ENCODE measurements at regions not wholly inside any gene's neighbourhood (a gene's known extent, or its start where the extent isn't known, plus 50 kb on each side); places are given as distances from the start of the nearest gene placed in this dataset.

DNA sequence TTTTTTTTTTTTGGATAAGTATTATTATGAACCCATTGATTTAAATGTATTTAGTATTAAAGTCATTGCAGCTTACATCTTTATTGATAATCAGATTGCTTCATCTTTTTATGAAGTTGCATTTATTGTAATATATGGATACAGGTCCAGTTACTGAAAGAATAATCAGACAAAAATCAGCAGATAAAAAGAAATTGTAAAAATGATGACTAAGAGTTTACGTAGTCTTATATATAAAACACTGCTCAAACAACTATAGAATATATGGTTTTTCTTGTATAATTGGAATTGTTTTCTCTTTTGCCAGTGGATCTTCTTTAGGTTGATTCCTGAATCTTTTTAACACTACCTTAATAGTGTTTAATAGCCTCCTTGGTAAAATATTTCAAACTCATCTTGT lies 378.3 kb downstream of the DUSP6 start:
- no peak for DNase-seq
- Mint-ChIP-seq H3K36me3 (ENCODE audit: low read depth) (no peaks in the 10 kb centered on the region), H3K9me3 (no peaks in the 10 kb centered on the region), H3K27ac (no peak overlapping the region), H3K4me1 (no peaks in the 10 kb centered on the region), H3K4me3 (no peak overlapping the region), H3K27me3 (ENCODE audit: insufficient read depth) (no peaks in the 10 kb centered on the region)
- WGBS, 2 experiments (ENCODE audit: insufficient coverage in 1 of 2, insufficient read length in 1 of 2), result no CpG with 5 or more reads among the region's 1 CpG
- no peak overlapping the region for H3K27ac ChIP-seq (ENCODE audit: low read depth, low read length)
- H3K36me3 ChIP-seq (ENCODE audit: control insufficient read depth, insufficient read depth, low read length), result no peaks in the 10 kb centered on the region
- H3K4me1 ChIP-seq (ENCODE audit: control insufficient read depth, insufficient read depth, low read length), result no peaks in the 10 kb centered on the region
- no peaks in the 10 kb centered on the region for H3K27me3 ChIP-seq (ENCODE audit: control insufficient read depth, insufficient read depth, low read length, poor library complexity, severe bottlenecking)
- H3K9ac ChIP-seq (ENCODE audit: extremely low read depth, low read length, poor library complexity, severe bottlenecking), result no peak overlapping the region
- no peaks in the 10 kb centered on the region for H3K9me3 ChIP-seq (ENCODE audit: control insufficient read depth, low read length)
- TF ChIP-seq, protein P1, sequence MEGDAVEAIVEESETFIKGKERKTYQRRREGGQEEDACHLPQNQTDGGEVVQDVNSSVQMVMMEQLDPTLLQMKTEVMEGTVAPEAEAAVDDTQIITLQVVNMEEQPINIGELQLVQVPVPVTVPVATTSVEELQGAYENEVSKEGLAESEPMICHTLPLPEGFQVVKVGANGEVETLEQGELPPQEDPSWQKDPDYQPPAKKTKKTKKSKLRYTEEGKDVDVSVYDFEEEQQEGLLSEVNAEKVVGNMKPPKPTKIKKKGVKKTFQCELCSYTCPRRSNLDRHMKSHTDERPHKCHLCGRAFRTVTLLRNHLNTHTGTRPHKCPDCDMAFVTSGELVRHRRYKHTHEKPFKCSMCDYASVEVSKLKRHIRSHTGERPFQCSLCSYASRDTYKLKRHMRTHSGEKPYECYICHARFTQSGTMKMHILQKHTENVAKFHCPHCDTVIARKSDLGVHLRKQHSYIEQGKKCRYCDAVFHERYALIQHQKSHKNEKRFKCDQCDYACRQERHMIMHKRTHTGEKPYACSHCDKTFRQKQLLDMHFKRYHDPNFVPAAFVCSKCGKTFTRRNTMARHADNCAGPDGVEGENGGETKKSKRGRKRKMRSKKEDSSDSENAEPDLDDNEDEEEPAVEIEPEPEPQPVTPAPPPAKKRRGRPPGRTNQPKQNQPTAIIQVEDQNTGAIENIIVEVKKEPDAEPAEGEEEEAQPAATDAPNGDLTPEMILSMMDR (conservative IDR thresholded peaks at IDR 0.05), result no peak
- no peak overlapping the region for H3K4me3 ChIP-seq (ENCODE audit: low read length)

DNA sequence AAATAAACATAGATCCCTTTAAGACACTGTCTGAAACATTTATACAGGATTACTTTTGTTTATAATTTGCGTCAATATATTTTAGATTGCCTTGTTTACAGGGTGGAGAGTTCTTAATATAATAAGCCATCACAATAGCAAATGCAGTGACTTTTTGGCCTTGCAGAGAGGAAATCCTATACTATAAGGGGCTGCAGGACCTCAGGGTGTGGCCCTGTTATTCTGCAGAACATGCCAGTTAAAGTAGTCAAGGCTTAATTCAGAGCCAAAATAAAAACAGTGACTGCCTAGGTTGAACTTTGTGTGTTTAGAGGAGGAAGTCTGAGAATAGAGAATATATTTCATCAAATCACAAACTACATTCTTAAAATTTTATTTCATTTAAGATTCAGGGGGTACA lies 381.6 kb downstream of the DUSP6 start:
- no peak overlapping the region for H3K9ac ChIP-seq (ENCODE audit: extremely low read depth, low read length, poor library complexity, severe bottlenecking)
- no peaks in the 10 kb centered on the region for H3K27me3 ChIP-seq (ENCODE audit: control insufficient read depth, insufficient read depth, low read length, poor library complexity, severe bottlenecking)
- H3K27me3 Mint-ChIP-seq (ENCODE audit: insufficient read depth), result peaks cover 2% of the 10 kb centered on the region
- DNase-seq, result no peak
- H3K36me3 Mint-ChIP-seq (ENCODE audit: low read depth), result no peaks in the 10 kb centered on the region
- H3K27ac ChIP-seq (ENCODE audit: low read depth, low read length), result no peak overlapping the region
- no peak overlapping the region for H3K27ac Mint-ChIP-seq
- H3K9me3 ChIP-seq (ENCODE audit: control insufficient read depth, low read length), result no peaks in the 10 kb centered on the region
- H3K36me3 ChIP-seq (ENCODE audit: control insufficient read depth, insufficient read depth, low read length), result no peaks in the 10 kb centered on the region
- H3K4me1 Mint-ChIP-seq, result no peaks in the 10 kb centered on the region
- H3K4me3 ChIP-seq (ENCODE audit: low read length), result no peak overlapping the region
- TF ChIP-seq, protein P1 (conservative IDR thresholded peaks at IDR 0.05), result no peak
- no peaks in the 10 kb centered on the region for H3K4me1 ChIP-seq (ENCODE audit: control insufficient read depth, insufficient read depth, low read length)
- no peaks in the 10 kb centered on the region for H3K9me3 Mint-ChIP-seq
- H3K4me3 Mint-ChIP-seq, result no peak overlapping the region
- no CpG with 5 or more reads among the region's 1 CpG for WGBS, 2 experiments (ENCODE audit: insufficient coverage in 1 of 2, insufficient read length in 1 of 2)

DNA sequence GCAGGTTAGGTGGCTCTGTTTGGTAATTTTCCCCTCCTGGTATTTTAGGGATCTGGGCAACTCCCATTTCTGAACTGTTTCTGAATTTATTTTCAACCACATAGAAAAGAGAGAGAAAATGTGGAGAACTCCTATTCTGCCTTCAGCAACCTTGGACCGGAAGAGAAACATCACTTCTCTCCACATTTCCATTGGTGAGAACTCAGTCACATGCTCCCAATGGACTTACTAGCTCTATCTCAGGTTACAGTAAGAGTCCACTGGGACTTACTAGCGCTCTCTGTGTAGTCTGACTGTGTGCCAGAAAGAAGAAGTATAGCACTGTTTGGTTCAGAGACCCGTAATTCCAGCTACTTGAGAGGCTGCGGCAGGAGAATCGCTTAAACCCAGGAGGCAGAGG lies 383.2 kb downstream of the DUSP6 start:
- no peak overlapping the region for H3K4me3 ChIP-seq (ENCODE audit: low read length)
- Mint-ChIP-seq H3K27ac (no peak overlapping the region), H3K9me3 (no peaks in the 10 kb centered on the region), H3K36me3 (ENCODE audit: low read depth) (no peaks in the 10 kb centered on the region), H3K27me3 (ENCODE audit: insufficient read depth) (peaks cover 2% of the 10 kb centered on the region), H3K4me1 (no peaks in the 10 kb centered on the region), H3K4me3 (no peak overlapping the region)
- 96 to 100% methylated on average over 5 of the region's 5 CpGs for WGBS, 2 experiments (ENCODE audit: insufficient coverage in 1 of 2, insufficient read length in 1 of 2)
- TF ChIP-seq, protein P1 (conservative IDR thresholded peaks at IDR 0.05), result no peak
- H3K9me3 ChIP-seq (ENCODE audit: control insufficient read depth, low read length), result no peaks in the 10 kb centered on the region
- DNase-seq, result no peak
- H3K36me3 ChIP-seq (ENCODE audit: control insufficient read depth, insufficient read depth, low read length), result no peaks in the 10 kb centered on the region
- H3K27me3 ChIP-seq (ENCODE audit: control insufficient read depth, insufficient read depth, low read length, poor library complexity, severe bottlenecking), result no peaks in the 10 kb centered on the region
- no peak overlapping the region for H3K9ac ChIP-seq (ENCODE audit: extremely low read depth, low read length, poor library complexity, severe bottlenecking)
- no peak overlapping the region for H3K27ac ChIP-seq (ENCODE audit: low read depth, low read length)
- H3K4me1 ChIP-seq (ENCODE audit: control insufficient read depth, insufficient read depth, low read length), result no peaks in the 10 kb centered on the region
